GM19351 (cell line): ENCODE measurements at regions not wholly inside any gene's neighbourhood (a gene's known extent, or its start where the extent isn't known, plus 50 kb on each side); places are given as distances from the start of the nearest gene placed in this dataset.

ENCODE experiments used
- ATAC-seq: cut with Tn5 transposase; IDR thresholded peaks from one replicate; pipeline ENCODE4 v1.9.1; 2021; ENCODE audit warnings: mild to moderate bottlenecking, moderate library complexity; ENCODE audit not compliant: unreplicated experiment

GRCh38 chr3:153714588-153715290 is 406.5 kb upstream of the ARHGEF26 start:
- ATAC-seq = peak; percentile 67

GRCh38 chr3:153722157-153722556 is 399.0 kb upstream of the ARHGEF26 start:
- no peak for ATAC-seq

- no peak for ATAC-seq
Observed at GRCh38 chr3:153731071-153731470, 390.1 kb upstream of the ARHGEF26 start.

GRCh38 chr3:153734777-153735551 is 386.2 kb upstream of the ARHGEF26 start:
- ATAC-seq = no peak

GRCh38 chr3:153740109-153740508 is 381.1 kb upstream of the ARHGEF26 start:
- no peak for ATAC-seq

- no peak for ATAC-seq
Observed at GRCh38 chr3:153744889-153745288, 376.3 kb upstream of the ARHGEF26 start.

- ATAC-seq = no peak
Observed at GRCh38 chr3:153746211-153746610, 375.0 kb upstream of the ARHGEF26 start.

- ATAC-seq = no peak
Observed at GRCh38 chr3:153749070-153749610, 372.1 kb upstream of the ARHGEF26 start.

GRCh38 chr3:153752405-153753027 is 368.7 kb upstream of the ARHGEF26 start:
- ATAC-seq = no peak

GRCh38 chr3:153753035-153753434 is 368.2 kb upstream of the ARHGEF26 start:
- ATAC-seq = no peak

- no peak for ATAC-seq
Observed at GRCh38 chr3:153756816-153757215, 364.4 kb upstream of the ARHGEF26 start.

- no peak for ATAC-seq
Observed at GRCh38 chr3:153757839-153758238, 363.4 kb upstream of the ARHGEF26 start.

- no peak for ATAC-seq
Observed at GRCh38 chr3:153760948-153761347, 360.2 kb upstream of the ARHGEF26 start.

GRCh38 chr3:153762411-153763235 is 358.6 kb upstream of the ARHGEF26 start:
- no peak for ATAC-seq

- ATAC-seq = peak; percentile 27
Observed at GRCh38 chr3:153767601-153768560, 353.3 kb upstream of the ARHGEF26 start.

- ATAC-seq = peak; percentile 96
Observed at GRCh38 chr3:153768561-153769469, 352.4 kb upstream of the ARHGEF26 start.

GRCh38 chr3:153783106-153783505 is 338.1 kb upstream of the ARHGEF26 start:
- no peak for ATAC-seq

GRCh38 chr3:153783741-153784480 is 337.3 kb upstream of the ARHGEF26 start:
- ATAC-seq = no peak
